GM23248 (cell line): ENCODE measurements at regions not wholly inside any gene's neighbourhood (a gene's known extent, or its start where the extent isn't known, plus 50 kb on each side); places are given as distances from the start of the nearest gene placed in this dataset.

ENCODE experiments used
- EZH2 ChIP-seq: fragments of 200-600 bp; sonication (generic); IDR thresholded peaks from 2 replicates; pipeline ENCODE4 v1.6.1; 2018; ENCODE audit warnings: antibody characterized with exemption, mild to moderate bottlenecking; ENCODE audit not compliant: insufficient read depth, poor library complexity, severe bottlenecking
- EZH2phosphoT487 ChIP-seq: fragments of 200-600 bp; sonication (generic); IDR thresholded peaks from 2 replicates; pipeline ENCODE4 v1.6.1; 2018; ENCODE audit warnings: antibody characterized with exemption, moderate library complexity, mild to moderate bottlenecking, low read depth; ENCODE audit not compliant: insufficient read depth

- TF ChIP-seq EZH2 (no peak), EZH2phosphoT487 (no peak)
Measured at GRCh38 chr4:38509551-38509950, 154.4 kb upstream of the KLF3 start.
